ENCODE measurements at regions not wholly inside any gene's neighbourhood (a gene's known extent, or its start where the extent isn't known, plus 50 kb on each side); places are given as distances from the start of the nearest gene placed in this dataset.

GRCh38 chr22:48548391-48548790, 1279.3 kb downstream of the BRD1 start:
- DNase-seq, result no peak

GRCh38 chr22:48547971-48548370, 1279.7 kb downstream of the BRD1 start:
- no peak for DNase-seq

- no peak for DNase-seq
Observed at GRCh38 chr22:48546653-48547424, 1280.8 kb downstream of the BRD1 start.

GRCh38 chr22:48545987-48546386, 1281.7 kb downstream of the BRD1 start:
- no peak for DNase-seq

- no peak for DNase-seq
Observed at GRCh38 chr22:48541401-48542098, 1286.1 kb downstream of the BRD1 start.

GRCh38 chr22:48539261-48539660, 1288.4 kb downstream of the BRD1 start:
- DNase-seq, result no peak

- no peak for DNase-seq
Observed at GRCh38 chr22:48538291-48538820, 1289.3 kb downstream of the BRD1 start.

- no peak for DNase-seq
Observed at GRCh38 chr22:48537343-48537680, 1290.4 kb downstream of the BRD1 start.

- no peak for DNase-seq
Observed at GRCh38 chr22:48536541-48537342, 1290.9 kb downstream of the BRD1 start.

- DNase-seq, result no peak
Observed at GRCh38 chr22:48535868-48536540, 1291.7 kb downstream of the BRD1 start.

GRCh38 chr22:48534395-48534958, 1293.2 kb downstream of the BRD1 start:
- DNase-seq, result no peak

- DNase-seq, result no peak
Observed at GRCh38 chr22:48532986-48533385, 1294.7 kb downstream of the BRD1 start.

GRCh38 chr22:48531761-48532435, 1295.8 kb downstream of the BRD1 start:
- DNase-seq, result no peak

GRCh38 chr22:48531108-48531507, 1296.6 kb downstream of the BRD1 start:
- no peak for DNase-seq

- DNase-seq, result no peak
Observed at GRCh38 chr22:48530666-48531065, 1297.0 kb downstream of the BRD1 start.

GRCh38 chr22:48528221-48528915, 1299.3 kb downstream of the BRD1 start:
- DNase-seq, result no peak

GRCh38 chr22:48523761-48524160, 1303.9 kb downstream of the BRD1 start:
- DNase-seq, result no peak

- DNase-seq, result no peak
Observed at GRCh38 chr22:48523091-48523490, 1304.6 kb downstream of the BRD1 start.

- DNase-seq, result no peak
Observed at GRCh38 chr22:48522271-48522670, 1305.4 kb downstream of the BRD1 start.

- DNase-seq, result no peak
Observed at GRCh38 chr22:48520884-48521588, 1306.6 kb downstream of the BRD1 start.

GRCh38 chr22:48520207-48520606, 1307.5 kb downstream of the BRD1 start:
- no peak for DNase-seq
